ENCODE measurements at regions not wholly inside any gene's neighbourhood (a gene's known extent, or its start where the extent isn't known, plus 50 kb on each side); places are given as distances from the start of the nearest gene placed in this dataset.

GRCh38 chr5:60494144-60494543, 205.8 kb downstream of the DEPDC1B start:
- TF ChIP-seq CTCF (IDR thresholded peaks at IDR 0.05; ENCODE audit: low read depth, low read length, missing input control) (no peak), EGR1 (IDR thresholded peaks at IDR 0.05; ENCODE audit: low read depth in 2 of 2) (no peak), TAF1 (conservative IDR thresholded peaks at IDR 0.05) (no peak)
- TF ChIP-seq, protein P1, sequence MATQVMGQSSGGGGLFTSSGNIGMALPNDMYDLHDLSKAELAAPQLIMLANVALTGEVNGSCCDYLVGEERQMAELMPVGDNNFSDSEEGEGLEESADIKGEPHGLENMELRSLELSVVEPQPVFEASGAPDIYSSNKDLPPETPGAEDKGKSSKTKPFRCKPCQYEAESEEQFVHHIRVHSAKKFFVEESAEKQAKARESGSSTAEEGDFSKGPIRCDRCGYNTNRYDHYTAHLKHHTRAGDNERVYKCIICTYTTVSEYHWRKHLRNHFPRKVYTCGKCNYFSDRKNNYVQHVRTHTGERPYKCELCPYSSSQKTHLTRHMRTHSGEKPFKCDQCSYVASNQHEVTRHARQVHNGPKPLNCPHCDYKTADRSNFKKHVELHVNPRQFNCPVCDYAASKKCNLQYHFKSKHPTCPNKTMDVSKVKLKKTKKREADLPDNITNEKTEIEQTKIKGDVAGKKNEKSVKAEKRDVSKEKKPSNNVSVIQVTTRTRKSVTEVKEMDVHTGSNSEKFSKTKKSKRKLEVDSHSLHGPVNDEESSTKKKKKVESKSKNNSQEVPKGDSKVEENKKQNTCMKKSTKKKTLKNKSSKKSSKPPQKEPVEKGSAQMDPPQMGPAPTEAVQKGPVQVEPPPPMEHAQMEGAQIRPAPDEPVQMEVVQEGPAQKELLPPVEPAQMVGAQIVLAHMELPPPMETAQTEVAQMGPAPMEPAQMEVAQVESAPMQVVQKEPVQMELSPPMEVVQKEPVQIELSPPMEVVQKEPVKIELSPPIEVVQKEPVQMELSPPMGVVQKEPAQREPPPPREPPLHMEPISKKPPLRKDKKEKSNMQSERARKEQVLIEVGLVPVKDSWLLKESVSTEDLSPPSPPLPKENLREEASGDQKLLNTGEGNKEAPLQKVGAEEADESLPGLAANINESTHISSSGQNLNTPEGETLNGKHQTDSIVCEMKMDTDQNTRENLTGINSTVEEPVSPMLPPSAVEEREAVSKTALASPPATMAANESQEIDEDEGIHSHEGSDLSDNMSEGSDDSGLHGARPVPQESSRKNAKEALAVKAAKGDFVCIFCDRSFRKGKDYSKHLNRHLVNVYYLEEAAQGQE (IDR thresholded peaks at IDR 0.05): no peak

All from liver (tissue), 3 donors.